ENCODE measurements at regions not wholly inside any gene's neighbourhood (a gene's known extent, or its start where the extent isn't known, plus 50 kb on each side); places are given as distances from the start of the nearest gene placed in this dataset.

DNA sequence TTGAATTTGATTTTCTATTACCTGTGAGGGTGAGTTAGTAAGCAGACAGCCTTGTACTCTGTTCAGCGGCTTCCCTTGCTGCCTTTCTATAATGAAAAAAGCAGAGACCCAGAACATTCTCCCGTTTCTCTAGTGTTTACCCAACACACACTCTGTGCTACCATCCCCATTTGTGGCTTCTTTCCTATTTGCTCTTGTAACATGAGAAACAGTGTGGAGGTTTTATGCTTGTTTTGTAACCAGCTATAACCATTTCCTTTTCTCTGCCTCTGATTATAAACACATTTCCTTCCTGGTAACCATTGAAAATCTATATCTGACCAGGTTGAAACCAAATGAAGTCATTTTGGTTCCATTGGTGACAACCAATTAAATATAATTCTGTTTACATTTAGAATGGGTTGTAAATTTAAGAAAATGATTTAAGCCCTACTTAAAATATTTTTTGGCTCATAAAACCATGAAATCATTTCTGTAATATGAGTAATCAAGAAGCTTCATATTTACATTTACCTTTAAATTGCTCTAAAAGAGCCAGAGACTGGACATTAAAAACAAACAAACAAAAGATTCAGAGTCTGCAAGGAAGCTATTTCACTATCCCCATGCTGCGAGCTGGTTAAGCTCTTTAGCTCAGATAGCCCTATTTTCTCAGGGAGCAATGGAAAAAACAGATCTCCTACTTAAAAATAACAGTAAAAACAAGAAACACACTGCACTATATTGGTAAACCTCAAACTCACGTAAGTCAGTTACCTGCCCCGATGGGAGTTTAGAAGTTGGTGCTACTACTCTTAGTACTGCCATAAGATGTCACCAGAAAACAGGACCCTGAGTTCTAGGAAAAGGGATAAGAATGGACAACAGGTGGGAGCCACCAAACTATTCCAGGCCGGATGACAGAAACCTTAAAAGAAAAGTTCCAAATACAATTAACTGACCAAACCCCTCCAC lies 206.5 kb upstream of the EEA1 start:
- peak; percentile 55 for DNase-seq

DNA sequence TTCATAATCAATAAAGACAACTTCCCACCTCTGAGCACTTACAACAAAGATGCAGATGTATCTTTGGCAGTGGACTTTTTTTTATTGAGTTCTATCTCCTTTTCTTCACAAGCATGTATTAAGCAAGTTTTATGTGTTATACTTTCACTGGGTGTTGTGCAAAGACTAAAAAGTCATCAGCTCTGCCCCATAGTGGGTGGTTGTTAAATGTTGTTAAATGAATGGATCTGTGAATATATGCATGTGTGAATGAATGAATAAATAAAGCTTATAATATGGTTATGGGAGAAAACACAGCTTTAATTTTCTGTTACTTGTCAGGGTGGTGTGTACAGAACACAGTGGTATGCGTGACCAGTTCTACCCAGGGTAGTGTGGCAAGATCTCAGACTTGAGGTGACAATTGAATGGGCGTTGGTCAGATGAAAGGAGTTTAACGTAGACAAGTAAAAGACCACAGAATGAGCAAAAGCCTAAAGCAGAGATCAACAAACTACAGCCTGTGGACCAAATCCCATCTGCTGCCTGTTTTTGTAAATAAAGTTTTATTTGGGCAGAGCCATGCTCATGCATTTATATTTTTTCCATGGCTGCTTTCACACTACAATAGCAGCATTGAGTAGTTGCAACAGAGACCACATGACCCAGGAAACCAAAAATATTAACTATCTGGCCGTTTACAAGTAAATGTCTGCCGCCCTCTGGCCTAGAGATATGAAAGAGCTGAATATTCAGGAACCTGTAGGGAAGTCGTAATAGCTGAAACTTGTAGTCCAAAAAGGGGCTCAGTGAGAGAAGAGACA lies 207.4 kb upstream of the EEA1 start:
- DNase-seq, result no peak

DNA sequence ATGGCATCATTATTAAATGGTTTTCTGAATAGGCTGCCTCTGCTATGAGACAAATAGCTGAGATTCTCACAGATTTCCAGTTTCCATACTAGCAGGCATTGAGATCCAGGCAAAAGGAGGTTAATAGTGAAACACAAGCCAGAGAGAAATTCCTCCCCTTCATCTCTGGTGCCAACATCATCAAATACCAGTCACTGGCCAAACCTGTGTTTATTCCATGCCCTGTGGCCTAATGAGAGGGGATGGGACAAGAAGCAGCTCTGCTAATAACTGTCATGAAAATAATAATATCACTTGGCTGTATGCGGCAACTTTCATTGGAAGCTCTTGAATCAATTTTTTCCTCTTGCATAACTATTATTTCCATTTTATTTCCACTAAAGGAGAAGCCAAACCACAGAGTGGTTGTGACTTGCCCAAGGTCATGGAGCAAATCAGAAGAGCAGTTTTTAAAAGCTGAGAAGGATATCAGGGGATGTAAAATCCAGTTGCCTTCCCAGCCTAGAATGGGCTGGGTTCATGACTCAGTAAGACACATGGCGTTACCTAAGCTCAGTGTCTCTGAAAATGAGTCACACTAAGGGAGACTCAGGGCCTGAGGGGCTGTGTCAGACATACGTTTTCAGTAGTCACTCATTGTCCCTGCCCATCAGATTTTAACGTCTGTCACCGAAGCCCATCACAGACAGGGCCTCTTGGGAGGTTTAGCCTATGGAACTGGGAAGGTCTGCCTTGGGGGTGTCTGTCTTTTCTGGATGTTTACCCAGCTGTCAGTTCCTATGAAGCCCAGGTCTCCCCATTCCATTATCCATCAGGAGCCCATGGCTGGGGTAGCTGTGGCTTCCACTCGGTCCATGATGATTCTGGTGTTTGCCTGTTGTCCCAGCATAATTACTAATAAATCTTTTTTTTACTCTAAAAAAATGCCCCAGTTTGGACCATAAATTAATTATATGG lies 208.8 kb upstream of the EEA1 start:
- DNase-seq, result peak; percentile 70

DNA sequence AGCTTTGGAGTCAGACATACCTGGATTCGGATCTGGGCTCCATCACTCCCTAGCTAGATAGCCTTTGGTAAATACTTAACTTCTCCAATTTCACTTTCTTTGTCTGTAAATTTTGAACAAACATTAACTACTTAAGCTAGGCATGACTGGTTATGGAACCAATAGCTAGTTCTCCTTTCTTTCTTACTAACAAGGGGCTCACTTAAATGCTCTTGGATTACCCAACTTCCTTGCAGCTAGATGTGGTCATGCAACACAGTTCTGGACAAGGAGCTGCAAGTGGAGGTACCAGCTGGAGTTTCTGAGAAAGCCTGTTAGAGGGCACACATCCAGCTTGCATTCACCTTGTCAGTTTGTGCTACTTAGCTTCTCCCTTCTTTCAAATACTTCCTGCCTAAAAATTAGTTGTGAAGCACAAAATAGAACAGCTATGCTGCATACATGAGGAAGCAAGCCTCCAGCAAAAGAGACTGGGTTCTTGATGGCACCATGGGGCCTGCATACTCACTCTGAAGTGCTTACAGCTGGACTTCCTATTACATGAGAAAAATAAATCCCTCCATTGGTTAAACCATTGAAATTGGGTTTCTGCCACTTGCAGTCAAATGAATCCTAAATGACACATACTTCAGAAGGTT lies 210.1 kb upstream of the EEA1 start:
- DNase-seq, result no peak

DNA sequence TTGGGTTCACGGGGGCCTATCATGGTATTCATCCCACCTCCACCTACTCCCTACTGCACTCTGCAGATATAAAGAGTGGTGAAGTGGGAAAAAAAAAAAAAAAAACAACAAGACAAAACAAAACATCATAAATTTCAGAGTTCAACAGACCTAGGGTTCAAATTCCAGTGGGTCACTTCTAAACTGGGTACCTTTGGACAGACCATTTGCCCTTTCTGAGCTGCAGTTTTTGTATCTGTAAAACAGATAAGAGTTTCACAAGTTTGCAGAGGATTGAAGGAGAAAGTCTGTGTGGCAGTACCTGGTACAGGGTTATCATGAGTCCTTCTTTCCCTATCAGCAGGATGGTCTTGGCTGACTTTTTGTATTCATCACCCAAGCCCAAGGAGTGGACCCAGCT lies 211.2 kb upstream of the EEA1 start:
- no peak for DNase-seq

DNA sequence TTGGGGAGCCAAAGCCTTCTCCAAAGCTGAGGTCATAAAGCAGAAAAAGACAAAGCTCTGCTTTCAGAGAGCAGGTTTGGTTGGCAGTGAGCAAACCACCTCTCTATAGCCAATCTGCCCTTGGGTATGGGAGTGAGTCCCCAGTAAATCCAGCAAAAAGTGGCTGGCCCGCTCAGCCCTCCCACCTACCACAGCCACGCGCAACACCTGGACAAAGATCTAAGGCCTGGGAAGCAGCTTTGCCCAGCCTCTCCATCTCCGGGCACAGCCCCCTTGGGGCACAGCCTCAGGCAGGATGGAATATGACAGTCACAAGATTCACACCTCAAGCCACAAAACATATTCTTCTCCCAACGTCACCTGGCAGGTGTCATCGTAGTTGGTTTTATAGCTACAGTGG lies 211.7 kb upstream of the EEA1 start:
- no peak for DNase-seq

DNA sequence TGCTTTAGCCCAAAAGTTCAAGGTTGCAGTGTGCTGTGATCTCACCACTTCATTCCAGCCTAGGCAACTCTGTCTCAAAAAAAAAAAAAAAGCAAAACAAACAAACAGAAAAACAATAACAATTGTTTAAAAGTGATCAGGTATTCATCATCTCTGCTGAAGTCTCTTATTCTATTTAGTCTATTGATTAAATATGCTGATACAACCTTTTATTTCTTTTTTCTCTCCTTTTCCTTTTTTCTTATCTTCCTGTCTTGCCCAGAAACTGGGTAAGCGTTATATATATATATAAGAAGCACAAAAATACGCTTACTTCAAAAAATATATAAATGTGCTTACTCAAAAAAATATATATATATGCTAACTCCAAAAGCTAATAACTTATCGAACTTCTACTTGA lies 213.8 kb upstream of the EEA1 start:
- no peak for DNase-seq

DNA sequence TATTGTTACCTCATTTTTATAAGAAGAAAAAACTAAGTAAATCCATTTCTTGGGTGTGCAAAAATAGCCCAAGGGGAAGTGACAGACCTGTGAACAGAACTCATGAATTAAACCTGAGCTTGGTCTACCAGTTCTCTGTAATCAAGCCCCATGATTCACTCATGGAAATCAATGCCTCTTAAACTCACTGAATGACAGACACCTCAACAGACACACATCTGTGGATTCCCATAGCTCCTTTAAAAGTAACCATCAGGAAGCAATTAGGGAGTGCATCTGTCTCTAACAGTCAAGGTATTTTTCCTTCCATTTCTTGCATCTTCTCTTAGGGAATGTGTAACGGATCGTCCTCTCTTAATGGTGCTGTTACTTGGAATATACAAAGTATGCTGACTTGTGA lies 215.0 kb upstream of the EEA1 start:
- DNase-seq, result peak; percentile 68

DNA sequence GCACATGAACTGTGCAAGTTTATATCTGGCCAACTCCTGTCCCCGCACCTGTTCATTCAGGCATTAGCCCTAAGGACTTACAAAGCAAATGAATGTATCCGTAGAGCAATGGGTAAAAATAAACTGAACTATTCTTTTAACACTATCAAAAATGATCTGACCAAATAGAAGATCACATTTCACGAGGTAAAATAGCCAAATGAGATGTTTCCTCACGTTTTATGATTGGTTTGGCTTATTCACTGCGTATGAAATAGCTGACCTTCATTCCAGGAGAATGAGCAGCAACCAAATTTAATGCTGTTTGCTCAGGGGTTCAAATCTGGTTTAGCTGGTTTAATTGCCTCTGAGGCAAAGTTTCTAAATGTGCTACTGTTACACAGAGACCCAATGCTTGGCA lies 216.0 kb upstream of the EEA1 start:
- DNase-seq, result no peak

DNA sequence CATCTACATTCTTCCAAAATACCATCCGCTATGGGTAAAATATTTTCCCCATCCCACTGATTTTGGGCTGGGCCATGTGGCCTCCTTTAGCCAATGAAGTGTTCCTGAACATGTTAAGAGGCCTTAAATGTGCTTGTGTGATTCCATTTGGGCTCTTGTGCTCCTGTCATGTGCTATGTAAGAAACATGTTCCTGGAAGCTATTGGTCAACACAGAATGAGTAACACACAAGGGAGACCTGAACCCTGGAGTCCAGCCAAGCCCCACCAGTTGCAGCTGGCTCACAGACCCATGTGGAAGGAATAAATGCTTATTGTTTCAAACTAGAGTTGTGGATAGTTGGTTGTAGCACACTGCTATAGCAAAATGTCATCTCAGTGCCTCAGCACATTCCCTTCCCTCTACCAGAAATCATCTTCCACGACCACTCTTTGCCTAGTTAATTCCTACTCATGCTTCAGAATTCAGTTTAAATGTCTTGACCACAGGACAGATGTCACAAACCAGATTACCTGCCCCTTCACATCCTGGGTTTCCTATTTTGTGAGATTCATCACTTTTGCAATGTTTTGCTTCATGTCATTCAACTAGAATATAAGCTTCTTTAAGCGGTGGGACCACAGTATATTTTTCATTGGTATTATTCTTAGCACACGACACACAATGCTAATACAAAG lies 217.3 kb upstream of the EEA1 start:
- DNase-seq, result peak; percentile 75

DNA sequence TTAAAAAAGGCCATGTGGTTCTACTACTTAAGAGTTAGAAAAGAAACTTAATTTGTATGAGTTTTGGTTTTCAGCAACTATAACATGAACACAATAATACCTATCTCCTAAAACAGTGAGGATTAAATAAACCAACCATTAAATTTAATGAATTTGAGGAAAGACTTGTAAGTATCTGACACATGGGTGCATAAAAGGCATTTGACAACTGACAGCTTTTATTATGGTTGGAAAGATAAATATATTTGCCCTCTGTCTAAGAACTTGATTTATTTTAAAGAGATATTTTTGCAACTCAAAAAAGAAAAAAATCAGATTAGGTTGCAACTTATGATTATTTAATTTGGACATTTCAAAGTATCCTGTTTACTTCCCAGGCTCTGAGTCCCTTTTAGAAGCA lies 217.9 kb upstream of the EEA1 start:
- DNase-seq, result no peak

DNA sequence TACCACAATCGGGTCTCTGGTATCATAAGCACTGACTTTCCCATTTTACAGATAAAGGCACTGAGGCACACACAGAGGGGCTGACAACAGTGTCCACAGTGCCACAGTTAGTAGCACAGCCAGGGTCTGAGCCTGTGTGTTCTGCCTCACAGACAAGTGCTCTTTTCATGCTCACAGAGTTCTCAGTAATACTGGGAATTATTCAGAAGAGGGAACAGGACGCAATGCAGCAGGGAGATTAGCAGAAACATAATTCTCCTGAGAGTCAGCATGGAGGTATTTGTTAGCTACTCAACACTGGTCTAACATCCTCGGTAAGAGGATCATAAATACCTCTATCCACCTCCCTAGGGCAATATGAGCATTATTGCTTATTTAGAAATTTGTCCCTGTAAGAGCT lies 219.3 kb upstream of the EEA1 start:
- DNase-seq, result no peak

DNA sequence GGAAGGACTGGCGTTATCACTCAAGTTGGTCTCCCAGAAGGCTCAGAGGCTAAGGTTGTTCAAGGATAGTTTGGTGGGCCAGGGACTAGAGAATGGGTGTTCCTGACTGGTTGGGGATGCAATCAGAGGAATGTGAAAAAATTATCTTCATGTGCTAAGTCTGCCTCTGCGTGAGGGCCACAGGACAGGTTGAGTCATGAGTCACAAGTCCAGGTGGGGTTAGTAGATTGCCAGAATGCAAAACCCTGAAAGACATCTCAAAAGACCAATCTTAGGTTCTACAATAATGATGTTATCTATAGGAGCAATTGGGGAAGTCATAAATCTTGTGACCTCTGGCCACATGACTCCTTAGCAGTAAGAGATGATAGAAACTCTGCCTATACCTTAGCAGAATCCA lies 220.1 kb upstream of the EEA1 start:
- DNase-seq, result no peak

DNA sequence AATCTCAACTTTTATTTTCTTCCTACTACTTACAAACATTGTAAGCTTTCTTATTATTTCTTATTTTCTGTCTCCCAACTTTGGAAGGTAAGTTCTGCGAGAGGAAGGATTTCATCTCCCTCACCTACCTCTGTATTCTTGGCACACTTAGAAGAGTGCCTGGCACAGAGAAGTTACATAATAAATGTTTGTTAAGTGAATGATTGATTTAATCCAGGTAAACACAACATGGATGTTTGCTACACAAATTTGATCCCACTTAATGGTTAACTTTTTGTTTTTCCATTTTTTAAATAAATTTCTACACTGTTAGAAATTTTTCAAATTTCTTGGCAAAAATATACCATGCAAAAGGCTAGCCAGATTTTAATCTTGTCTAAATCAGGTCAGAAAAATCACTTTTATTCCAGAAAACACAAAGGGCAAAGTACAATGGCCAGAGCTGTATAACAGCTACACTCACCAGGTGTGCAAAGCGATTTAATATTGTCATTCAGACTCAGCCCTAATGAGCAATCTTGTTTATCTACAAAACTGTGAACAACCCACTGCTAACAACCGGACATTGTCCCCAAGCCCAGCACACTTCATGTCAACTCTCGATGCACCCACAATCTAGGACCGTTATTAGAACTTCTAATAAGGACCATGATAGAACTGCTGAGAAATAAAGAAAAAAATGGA lies 222.1 kb upstream of the EEA1 start:
- no peak for DNase-seq

DNA sequence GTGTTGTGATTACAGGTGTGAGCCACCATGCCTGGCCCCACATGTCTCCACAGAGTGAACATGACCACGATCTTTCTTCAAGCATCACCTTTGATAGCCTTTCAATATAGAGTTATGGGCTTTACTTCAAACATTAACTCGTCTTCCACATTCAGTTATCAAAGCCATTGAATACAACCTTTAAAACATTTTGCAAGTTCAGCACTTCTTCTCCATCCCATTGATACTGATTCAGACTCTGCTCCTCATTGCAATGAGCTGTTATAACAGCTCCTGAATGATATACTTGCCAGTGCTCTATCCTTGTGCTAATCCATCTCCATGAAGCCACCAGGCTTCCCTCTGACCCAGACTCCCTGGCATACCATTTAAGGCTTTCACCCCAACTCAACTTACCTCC lies 223.5 kb upstream of the EEA1 start:
- no peak for DNase-seq

DNA sequence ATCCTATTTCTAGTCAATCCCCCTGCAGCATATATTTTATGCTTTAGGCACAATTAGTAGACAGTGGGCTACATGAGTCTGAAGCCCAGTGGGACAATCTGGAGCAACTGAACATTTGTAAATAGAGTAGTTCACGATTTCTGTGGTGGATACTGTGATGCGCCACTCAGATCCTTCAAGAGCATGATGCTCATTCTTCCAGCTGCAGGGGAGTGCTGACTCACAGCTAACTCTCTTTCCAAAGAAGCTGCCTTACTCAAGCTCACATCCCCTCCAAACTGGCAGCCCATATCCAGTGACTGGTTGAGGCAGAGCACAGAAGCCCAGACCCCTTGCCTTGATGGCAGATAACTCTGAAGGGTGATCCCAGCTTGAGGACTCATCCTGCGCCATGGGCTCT lies 224.2 kb upstream of the EEA1 start:
- peak; percentile 67 for DNase-seq

DNA sequence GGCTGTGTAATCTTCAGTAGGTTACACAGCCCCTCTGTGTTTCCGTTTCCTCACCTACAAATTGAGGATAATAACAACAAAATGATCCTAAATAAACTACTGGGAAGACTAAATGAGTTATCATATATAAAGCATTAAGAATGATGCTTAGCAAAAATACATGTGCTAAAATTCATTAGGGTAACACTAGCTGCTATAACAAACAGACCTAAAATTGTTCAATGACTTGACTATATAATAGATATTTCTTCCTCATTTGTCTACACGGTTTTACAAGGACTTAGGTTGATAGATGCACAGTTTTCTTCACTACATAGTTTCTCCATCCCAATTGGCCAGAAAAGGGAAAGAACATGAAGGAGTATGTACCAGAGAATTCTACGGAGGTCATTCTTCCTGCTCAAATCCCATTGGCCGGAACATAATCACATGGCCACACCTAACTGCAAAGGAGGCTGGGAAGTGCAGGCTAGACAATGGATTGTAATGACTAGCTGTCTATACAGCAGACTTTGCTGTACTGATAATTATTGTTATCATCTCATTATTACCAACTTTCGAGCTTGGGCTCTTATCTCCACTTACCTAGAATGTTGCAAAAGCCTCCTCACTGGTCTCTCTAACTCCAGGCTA lies 223.5 kb upstream of the NUDT4 start:
- DNase-seq, result no peak

DNA sequence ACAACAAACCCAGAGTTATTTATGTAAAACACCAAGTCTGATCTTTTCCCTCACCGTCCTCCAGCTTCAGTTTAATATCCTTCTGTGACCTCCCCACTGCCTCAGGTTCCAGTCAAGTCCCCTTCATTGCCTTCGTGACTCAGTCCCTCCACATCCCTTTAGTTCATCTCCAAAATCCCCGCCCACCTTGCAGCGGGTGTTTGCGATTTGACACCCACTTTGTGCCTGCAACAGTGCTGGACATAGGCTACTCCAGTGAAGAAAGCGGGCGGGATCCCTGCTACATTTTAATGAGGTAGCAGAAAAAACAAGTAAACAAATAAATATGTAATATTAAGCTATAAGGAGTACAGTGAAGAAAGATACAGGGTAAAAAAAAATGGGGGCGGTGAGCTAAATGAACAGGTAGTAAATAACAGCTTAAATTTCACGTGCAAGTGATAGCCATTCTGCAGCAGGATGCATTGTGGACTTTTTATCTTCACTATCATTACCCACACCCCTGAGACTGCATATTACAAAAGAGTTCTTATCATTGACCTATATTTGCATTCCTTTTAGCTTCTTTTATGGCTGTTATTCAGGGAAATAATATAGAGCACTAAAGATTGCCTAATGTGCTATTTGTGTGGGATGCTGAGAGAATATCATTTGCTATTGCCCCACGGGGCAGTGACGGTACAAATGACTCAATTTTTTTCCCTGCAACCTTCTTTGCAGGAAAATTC lies 222.8 kb upstream of the NUDT4 start:
- no peak for DNase-seq

DNA sequence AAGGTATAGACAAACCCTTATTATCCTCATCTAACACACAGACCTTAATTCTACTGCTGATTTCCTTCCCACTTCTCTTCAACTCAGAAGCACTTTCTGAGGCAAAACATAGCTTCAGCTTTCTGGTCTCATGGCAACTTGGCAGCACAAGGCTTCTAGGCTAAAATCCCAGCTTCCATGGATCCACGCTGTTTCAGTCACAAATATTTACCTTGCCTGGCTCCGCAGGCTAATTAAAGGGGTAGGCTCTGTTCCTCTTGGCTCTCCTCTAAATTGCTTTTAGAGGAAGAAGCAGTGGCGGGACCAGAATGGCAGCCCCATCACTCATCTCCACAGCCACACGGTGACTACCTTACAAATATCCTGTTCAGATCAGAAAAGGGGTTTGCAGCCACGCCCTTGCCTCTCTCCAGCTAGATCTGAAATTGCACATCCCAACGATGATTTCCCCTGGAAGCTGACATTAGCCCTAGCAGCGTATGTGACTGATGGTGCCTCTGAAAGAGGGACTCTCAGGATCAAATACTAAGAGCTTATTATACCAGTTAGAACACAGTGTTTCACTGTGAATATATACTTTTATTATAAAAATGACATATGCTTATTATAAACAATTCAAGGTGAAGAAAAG lies 221.5 kb upstream of the NUDT4 start:
- no peak for DNase-seq

DNA sequence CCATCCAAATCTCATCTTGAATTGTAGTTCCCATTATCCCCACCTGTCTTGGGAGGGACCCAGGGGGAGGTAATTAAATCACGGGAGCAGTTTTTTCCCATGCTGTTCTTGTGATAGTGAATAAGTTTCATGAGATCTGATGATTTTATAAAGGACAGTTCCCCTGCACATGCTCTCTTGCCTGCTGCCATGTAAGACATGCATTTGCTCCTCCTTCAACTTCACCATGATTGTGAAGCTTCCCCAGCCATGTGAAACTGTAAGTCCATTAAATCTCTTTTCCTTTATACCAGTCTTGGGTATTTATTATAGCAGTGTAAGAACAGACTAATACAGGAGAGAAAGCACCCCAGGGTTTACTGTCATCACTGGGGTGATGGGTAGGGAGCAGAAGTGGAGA lies 220.4 kb upstream of the NUDT4 start:
- DNase-seq, result no peak

Measured in fibroblast of upper back skin (primary cell).